ENCODE measurements at regions not wholly inside any gene's neighbourhood (a gene's known extent, or its start where the extent isn't known, plus 50 kb on each side); places are given as distances from the start of the nearest gene placed in this dataset.

DNA sequence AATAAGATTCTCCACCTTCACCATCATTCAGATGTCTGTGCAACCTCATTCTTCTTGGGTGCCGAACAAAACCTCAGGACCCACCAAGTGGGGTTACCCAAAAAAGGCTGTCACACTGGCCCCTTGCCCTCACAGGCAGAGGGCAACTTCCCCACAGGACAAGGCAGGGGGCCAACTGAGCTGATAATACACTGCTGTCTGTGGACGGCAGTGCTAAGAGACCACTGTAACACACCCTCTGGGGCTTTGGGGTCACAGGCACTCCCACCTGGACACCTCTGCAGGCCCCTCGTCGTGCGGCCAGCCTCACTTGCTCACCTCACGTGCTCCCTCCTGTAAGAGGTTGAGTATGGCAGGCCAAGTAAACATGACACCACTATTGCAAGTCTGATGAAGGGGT is 515.8 kb upstream of the COX7C start:
- TF ChIP-seq NFIC (IDR thresholded peaks at IDR 0.05) (no peak), YY1 (IDR thresholded peaks at IDR 0.05; ENCODE audit: low read depth) (no peak), RAD21 (IDR thresholded peaks at IDR 0.05; ENCODE audit: low read depth) (no peak), EP300 (IDR thresholded peaks at IDR 0.05; ENCODE audit: borderline replicate concordance) (no peak), FOXM1 (IDR thresholded peaks at IDR 0.05; ENCODE audit: borderline replicate concordance, low read depth) (no peak)
